PC-9 (cell line): ENCODE measurements at regions not wholly inside any gene's neighbourhood (a gene's known extent, or its start where the extent isn't known, plus 50 kb on each side); places are given as distances from the start of the nearest gene placed in this dataset.

Experiments
- CTCF ChIP-seq: fragments of 200-600 bp; sonication (generic); conservative IDR thresholded peaks from 2 replicates; pipeline ENCODE4 v1.6.1; 2017; ENCODE audit warnings: mixed run types, antibody characterized with exemption, mild to moderate bottlenecking, moderate library complexity
- EZH2 ChIP-seq: fragments of 200-600 bp; sonication (generic); IDR thresholded peaks from 2 replicates; pipeline ENCODE4 v1.8.0; 2017; ENCODE audit warnings: antibody characterized with exemption, low read depth

DNA sequence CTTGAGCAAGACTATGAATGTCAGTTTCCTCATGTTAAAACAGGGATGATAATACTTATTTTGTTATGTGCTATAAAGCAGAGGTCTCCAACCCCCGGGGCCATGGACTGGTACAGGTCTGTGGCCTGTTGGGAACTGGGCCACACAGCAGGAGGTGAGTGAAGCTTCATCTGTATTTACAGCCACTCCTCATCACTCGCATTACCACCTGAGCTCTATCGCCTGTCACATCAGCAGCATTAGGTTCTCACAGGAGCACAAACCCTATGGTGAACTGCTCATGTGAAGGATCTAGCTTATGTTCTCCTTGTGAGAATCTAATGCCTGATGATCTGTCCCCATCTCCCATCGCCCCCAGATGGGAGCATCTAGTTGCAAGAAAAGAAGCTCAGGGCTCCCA lies 365.3 kb upstream of the SMIM30 start:
- TF ChIP-seq CTCF (no peak), EZH2 (no peak)
